SK-N-SH (cell line): ENCODE measurements at regions not wholly inside any gene's neighbourhood (a gene's known extent, or its start where the extent isn't known, plus 50 kb on each side); places are given as distances from the start of the nearest gene placed in this dataset.

Experiments used
- EP300 ChIP-seq, 2 experiments: IDR thresholded peaks; 2 replicates each; pipeline versions ENCODE4 v1.4.0 to v1.6.1; 2012; ENCODE audit warnings: borderline replicate concordance in 1 of 2, low read depth in 1 of 2, low read length in 1 of 2
- JUND ChIP-seq: IDR thresholded peaks from 2 replicates; pipeline ENCODE4 v1.4.0; 2012
- RAD21 ChIP-seq: IDR thresholded peaks from 2 replicates; pipeline ENCODE4 v1.6.1; 2012; ENCODE audit warnings: mild to moderate bottlenecking, low read length
- RFX5 ChIP-seq: IDR thresholded peaks from 2 replicates; pipeline ENCODE4 v1.6.1; 2012; ENCODE audit warnings: mild to moderate bottlenecking, improper control_type of control experiment, low read length
- SMC3 ChIP-seq: IDR thresholded peaks from 2 replicates; pipeline ENCODE4 v1.6.1; 2012; ENCODE audit warnings: low read depth, low read length, improper control_type of control experiment
- TF ChIP-seq, protein P1 (sequence below): fragments of 200-600 bp; sonication (generic); IDR thresholded peaks from 2 replicates; pipeline ENCODE4 v1.6.1; 2017; ENCODE audit warnings: antibody characterized with exemption, mild to moderate bottlenecking, moderate library complexity

DNA sequence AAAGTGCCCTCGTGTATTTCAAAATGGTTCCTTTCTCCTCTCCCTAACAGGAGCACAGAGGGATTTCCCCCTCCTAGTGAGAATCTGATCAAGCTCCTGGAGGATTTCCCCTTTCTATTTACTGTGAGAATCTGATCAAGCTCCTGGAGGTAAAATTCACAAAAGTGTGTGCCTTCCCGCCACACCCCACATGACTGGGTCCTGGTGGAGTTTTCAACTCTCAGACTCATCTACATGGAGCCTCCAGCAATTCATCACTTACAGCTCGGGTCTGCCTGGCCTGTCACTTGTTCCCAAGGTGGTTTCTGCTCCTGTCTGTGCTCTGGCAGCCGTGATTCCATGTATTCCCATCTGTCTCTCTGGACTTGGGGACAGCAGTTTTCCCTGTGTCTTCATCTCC is 590.7 kb downstream of the FBXO15 start:
- TF ChIP-seq EP300 (IDR thresholded peaks at IDR 0.05; ENCODE audit: borderline replicate concordance in 1 of 2, low read depth in 1 of 2, low read length in 1 of 2) (no peak), RAD21 (no peak), JUND (no peak), RFX5 (no peak), SMC3 (no peak)
- TF ChIP-seq, protein P1, sequence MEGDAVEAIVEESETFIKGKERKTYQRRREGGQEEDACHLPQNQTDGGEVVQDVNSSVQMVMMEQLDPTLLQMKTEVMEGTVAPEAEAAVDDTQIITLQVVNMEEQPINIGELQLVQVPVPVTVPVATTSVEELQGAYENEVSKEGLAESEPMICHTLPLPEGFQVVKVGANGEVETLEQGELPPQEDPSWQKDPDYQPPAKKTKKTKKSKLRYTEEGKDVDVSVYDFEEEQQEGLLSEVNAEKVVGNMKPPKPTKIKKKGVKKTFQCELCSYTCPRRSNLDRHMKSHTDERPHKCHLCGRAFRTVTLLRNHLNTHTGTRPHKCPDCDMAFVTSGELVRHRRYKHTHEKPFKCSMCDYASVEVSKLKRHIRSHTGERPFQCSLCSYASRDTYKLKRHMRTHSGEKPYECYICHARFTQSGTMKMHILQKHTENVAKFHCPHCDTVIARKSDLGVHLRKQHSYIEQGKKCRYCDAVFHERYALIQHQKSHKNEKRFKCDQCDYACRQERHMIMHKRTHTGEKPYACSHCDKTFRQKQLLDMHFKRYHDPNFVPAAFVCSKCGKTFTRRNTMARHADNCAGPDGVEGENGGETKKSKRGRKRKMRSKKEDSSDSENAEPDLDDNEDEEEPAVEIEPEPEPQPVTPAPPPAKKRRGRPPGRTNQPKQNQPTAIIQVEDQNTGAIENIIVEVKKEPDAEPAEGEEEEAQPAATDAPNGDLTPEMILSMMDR: no peak
